ENCODE measurements at regions not wholly inside any gene's neighbourhood (a gene's known extent, or its start where the extent isn't known, plus 50 kb on each side); places are given as distances from the start of the nearest gene placed in this dataset.

- TF ChIP-seq ZNF768 (tag by site-specific recombination; IDR thresholded peaks at IDR 0.05) (no peak), ATF2 (tag by site-specific recombination; IDR thresholded peaks at IDR 0.05; ENCODE audit: low read depth) (no peak)
These were observed 343.1 kb downstream of the FSCB start (continued) for GRCh38 chr14:44163946-44164345.

DNA sequence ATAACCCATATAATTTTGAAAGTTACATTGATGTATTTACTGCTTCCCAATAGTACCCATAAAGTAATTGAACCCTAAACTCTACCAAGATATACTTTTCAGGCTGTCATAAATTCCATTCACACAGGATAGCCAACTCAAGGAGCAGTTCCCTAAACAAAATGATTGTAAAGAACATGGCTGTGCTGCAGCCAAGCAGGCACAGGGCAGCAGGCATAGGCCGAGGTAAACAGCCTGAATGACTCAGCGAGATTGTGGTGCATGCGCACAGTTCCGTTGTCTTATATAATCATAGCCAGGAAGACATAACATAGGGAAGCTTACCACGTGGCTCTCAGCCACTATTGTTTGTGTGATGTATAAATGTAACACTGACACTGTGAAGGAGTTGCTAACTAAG is 344.9 kb downstream of the FSCB start:
- Histone ChIP-seq H3K9me3 (ENCODE audit: control insufficient read depth, insufficient read depth, low read depth, low read length) (no peaks in the 10 kb centered on the region), H3K4me3 (ENCODE audit: low read depth, low read length) (no peak overlapping the region), H3K4me1 (ENCODE audit: control insufficient read depth, insufficient read depth, low read length) (no peaks in the 10 kb centered on the region), H3K36me3 (ENCODE audit: control insufficient read depth in 2 of 2, insufficient read depth in 1 of 2, low read length in 2 of 2) (no peaks in the 10 kb centered on the region), H3K27ac (ENCODE audit: extremely low read depth, low read depth, low read length) (no peak overlapping the region)
- ChIA-PET CTCF (interaction anchor here (1.0 kb wide), 1 partner anchor 13 kb away, joined by 4 read pairs; no protein-coding TSS in a partner anchor), POLR2A (no interaction called here)
- TF ChIP-seq ZNF621 (tag by site-specific recombination; IDR thresholded peaks at IDR 0.05) = no peak
- TF ChIP-seq ZNF449 (tag by site-specific recombination; IDR thresholded peaks at IDR 0.05) = no peak
- TF ChIP-seq ZBTB10 (tag by site-specific recombination; IDR thresholded peaks at IDR 0.05) = no peak
- no peak for TF ChIP-seq YY1 (tag by site-specific recombination; IDR thresholded peaks at IDR 0.05)
- no peak for TF ChIP-seq ZIC2 (tag by site-specific recombination; IDR thresholded peaks at IDR 0.05)
- TF ChIP-seq, protein P1, sequence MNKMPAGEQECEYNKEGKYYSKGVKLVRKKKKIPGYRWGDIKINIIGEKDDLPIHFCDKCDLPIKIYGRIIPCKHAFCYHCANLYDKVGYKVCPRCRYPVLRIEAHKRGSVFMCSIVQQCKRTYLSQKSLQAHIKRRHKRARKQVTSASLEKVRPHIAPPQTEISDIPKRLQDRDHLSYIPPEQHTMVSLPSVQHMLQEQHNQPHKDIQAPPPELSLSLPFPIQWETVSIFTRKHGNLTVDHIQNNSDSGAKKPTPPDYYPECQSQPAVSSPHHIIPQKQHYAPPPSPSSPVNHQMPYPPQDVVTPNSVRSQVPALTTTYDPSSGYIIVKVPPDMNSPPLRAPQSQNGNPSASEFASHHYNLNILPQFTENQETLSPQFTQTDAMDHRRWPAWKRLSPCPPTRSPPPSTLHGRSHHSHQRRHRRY (tag by site-specific recombination; IDR thresholded peaks at IDR 0.05) = no peak
- TF ChIP-seq ZBTB6 (tag by site-specific recombination; IDR thresholded peaks at IDR 0.05) = no peak
- no peak for TF ChIP-seq ZNF248 (tag by site-specific recombination; IDR thresholded peaks at IDR 0.05)
- TF ChIP-seq ZNF2 (tag by site-specific recombination; IDR thresholded peaks at IDR 0.05) = no peak
- TF ChIP-seq ZNF777 (tag by site-specific recombination; IDR thresholded peaks at IDR 0.05; ENCODE audit: borderline replicate concordance) = no peak
- TF ChIP-seq ZNF26 (tag by site-specific recombination; IDR thresholded peaks at IDR 0.05) = no peak
- TF ChIP-seq KLF1 (tag by site-specific recombination; IDR thresholded peaks at IDR 0.05) = no peak
- no peak for TF ChIP-seq ZNF37A (tag by site-specific recombination; IDR thresholded peaks at IDR 0.05)
- TF ChIP-seq ZNF202 (tag by site-specific recombination; IDR thresholded peaks at IDR 0.05; ENCODE audit: borderline replicate concordance) = no peak
- no peak for TF ChIP-seq ZXDB (tag by site-specific recombination; IDR thresholded peaks at IDR 0.05)
- no peak for TF ChIP-seq ZNF221 (tag by site-specific recombination; IDR thresholded peaks at IDR 0.05; ENCODE audit: borderline replicate concordance)
- TF ChIP-seq GLIS1 (tag by site-specific recombination; IDR thresholded peaks at IDR 0.05) = no peak
- no peak for TF ChIP-seq ZNF274 (IDR thresholded peaks at IDR 0.05; ENCODE audit: low read length)
- no peak for TF ChIP-seq ZNF274 (tag by site-specific recombination; IDR thresholded peaks at IDR 0.05; ENCODE audit: borderline replicate concordance)

Data from HEK293 (cell line).